PC-9 (cell line): ENCODE measurements at regions not wholly inside any gene's neighbourhood (a gene's known extent, or its start where the extent isn't known, plus 50 kb on each side); places are given as distances from the start of the nearest gene placed in this dataset.

Experiments
- EZH2 ChIP-seq: fragments of 200-600 bp; sonication (generic); IDR thresholded peaks from 2 replicates; pipeline ENCODE4 v1.8.0; 2017; ENCODE audit warnings: antibody characterized with exemption, low read depth
- TF ChIP-seq, protein P1 (sequence below): fragments of 200-600 bp; sonication (generic); conservative IDR thresholded peaks from 2 replicates; pipeline ENCODE4 v1.6.1; 2017; ENCODE audit warnings: mixed run types, antibody characterized with exemption, mild to moderate bottlenecking, moderate library complexity

DNA sequence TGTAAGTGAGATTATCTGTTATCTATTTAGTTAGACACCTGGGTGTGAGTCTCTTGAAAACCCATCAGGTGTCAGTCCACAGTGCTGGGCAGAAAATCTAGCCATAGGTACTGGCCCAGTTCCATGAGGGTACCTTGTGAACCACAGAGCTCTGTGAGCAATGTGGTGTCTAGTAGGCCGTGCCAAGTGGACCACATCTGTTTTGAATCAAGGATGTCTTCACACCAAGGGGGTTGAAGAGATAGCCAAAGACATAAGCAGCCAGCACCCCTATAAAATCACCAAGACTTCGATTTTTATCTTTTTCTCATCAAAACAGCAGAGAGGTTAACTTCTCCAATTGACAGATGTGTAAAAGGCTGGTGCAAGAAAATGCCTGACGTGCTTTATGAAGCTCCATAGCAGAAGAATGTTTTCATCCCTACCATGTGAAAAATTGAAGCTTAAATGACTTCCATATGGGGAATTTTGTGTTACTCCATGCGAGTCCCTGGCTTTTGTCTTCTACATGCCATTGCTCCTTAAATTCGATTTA is 368.7 kb downstream of the HAO1 start:
- no peak for TF ChIP-seq EZH2
- TF ChIP-seq, protein P1, sequence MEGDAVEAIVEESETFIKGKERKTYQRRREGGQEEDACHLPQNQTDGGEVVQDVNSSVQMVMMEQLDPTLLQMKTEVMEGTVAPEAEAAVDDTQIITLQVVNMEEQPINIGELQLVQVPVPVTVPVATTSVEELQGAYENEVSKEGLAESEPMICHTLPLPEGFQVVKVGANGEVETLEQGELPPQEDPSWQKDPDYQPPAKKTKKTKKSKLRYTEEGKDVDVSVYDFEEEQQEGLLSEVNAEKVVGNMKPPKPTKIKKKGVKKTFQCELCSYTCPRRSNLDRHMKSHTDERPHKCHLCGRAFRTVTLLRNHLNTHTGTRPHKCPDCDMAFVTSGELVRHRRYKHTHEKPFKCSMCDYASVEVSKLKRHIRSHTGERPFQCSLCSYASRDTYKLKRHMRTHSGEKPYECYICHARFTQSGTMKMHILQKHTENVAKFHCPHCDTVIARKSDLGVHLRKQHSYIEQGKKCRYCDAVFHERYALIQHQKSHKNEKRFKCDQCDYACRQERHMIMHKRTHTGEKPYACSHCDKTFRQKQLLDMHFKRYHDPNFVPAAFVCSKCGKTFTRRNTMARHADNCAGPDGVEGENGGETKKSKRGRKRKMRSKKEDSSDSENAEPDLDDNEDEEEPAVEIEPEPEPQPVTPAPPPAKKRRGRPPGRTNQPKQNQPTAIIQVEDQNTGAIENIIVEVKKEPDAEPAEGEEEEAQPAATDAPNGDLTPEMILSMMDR: no peak
